GM19025 (cell line): ENCODE measurements at regions not wholly inside any gene's neighbourhood (a gene's known extent, or its start where the extent isn't known, plus 50 kb on each side); places are given as distances from the start of the nearest gene placed in this dataset.

Experiments used
- ATAC-seq: cut with Tn5 transposase; IDR thresholded peaks from one replicate; pipeline ENCODE4 v1.9.1; 2021; ENCODE audit warnings: mild to moderate bottlenecking, low read depth, moderate library complexity; ENCODE audit not compliant: unreplicated experiment

DNA sequence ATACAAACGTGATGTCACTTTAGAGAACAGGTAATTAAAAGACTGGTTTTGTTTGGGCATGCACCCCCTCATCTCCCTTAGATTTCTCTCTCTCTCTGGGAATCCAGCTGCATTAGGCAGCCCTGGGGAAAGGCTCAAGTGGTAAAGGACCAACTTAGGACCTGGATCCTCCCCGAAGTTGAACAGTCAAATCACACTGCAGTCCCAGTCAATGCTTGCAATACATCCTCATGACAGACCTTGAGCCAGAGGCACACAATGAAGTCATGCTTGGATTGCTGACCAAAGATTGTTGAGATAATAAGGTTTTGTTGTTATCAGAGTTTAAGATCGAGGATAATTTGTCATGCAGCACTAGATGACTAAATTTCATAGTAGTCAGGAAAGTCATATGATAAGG lies 1285.8 kb upstream of the NCAM2 start:
- ATAC-seq: no peak

DNA sequence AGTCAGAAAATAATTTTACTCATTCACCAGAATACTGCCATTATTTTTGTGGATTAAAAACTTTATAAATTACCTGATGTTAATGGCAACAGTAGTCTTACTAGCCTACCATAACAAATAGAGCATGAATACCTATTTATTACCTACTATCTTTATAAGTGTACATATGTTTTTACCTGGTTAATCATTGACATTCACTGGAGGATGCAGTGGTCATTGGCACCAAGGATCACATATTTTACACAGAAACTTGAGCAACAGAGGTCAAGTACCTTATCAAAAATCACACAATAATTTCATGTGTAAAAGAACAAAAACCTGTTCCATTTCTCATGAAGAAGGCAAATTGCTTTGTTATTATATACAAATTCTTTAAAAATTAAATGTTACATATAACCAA lies 1284.9 kb upstream of the NCAM2 start:
- no peak for ATAC-seq

DNA sequence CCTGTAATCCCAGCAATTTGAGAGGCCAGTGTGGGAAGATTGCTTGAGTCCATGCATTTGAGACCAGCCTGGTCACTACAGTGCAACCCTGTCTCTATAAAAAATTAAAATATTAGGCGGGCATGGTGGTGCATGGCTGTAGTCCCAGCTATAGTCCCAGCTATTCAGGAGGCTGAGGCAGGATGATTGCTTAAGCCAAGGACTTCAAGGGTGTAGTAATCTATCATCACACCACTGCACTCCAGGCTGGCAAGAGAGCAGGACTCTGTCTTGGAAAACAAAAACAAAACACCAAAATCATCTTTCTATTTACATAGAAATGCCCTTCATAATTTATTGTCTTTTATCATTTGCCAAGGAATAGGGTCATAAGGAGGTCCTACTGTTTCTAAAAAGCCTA lies 1274.1 kb upstream of the NCAM2 start:
- no peak for ATAC-seq

DNA sequence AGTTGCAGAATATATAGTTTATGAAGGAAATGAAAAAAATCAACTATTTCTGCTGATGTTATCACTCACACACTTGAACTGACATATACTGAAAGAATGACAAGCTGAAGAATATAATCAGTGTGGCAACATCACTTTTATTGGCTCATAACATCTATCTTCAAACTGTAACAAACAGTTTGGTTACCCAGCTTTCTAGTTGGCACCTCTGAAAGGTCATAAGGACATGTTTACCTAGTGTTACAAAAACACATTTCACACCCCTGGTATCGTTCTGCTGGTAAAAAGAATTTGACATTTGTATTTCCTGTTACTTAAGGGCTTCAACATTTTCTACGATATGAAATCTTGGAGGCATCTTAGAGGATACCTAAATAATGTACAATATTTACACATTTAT lies 1267.0 kb upstream of the NCAM2 start:
- no peak for ATAC-seq

DNA sequence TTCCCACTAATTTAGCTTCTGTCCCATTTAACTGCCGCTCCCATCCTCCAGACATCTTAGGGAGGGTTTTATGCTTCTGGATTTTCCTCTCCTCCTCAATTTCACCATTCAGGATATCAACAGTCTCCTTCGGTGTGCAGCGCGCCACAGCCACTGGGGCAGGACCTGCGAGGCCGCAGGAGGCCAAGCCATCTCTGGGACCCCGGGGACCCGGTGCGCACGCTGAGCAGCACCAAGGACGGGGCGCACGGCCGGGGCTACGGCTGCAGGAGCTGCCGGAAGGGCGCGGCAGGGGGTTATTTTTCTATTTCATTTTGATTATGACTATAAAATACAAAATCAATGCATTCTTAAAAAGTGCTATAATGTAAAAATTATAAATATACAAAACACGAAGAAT lies 1238.4 kb upstream of the NCAM2 start:
- ATAC-seq: no peak

DNA sequence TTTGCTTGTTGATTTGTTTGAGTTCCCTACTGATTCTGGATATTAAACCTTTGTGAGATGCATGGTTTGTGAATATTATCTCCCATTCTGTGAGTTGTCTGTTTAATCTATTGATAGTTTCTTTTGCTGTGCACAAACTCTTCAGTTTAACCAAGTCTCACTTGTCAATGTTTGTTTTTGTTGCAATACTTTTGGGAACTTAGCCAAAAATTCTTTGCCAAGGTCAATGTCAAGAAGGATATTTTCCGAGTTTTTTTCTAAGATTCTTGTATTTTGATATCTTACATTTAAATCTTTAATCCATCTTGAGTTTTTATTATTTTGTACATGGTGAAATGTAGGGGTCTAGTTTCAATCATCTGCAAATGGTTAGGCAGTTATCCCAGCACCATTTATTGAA lies 1230.7 kb upstream of the NCAM2 start:
- no peak for ATAC-seq

DNA sequence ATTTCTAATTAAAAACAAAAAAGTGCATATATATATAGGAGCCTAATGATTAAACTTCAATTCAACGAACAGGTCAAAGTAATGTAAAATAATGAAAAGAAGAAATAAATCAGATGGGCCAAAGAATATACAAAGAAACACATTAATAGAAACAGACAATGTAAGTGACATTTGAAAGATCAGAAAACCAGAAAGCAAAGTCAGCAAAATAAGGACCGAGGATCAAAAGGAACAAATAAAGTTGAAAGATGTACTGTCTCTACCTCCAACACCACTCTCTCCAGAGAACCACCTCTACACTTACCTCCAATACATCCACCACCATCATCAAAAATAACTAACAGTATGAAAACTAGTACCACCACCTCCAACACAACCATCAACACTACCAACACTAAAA lies 1226.3 kb upstream of the NCAM2 start:
- no peak for ATAC-seq

DNA sequence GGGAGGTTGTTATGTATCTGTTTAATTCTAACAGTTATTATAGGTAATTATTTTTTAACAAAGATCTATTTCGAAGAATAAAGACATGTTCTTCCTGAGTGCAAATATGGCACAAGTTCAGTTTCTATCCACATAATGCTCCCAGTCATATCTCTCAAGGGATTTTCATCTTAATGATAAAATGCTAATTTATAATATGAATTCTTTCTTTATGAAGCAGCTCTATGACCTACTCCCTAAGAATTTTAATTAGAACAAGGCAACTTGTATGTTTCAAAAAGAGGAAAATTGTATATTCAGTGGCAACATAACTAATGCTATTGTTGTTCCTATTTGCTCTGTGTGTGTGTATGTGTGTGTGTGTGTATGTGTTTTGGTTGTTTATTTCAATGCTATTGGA lies 1222.1 kb upstream of the NCAM2 start:
- ATAC-seq: no peak

DNA sequence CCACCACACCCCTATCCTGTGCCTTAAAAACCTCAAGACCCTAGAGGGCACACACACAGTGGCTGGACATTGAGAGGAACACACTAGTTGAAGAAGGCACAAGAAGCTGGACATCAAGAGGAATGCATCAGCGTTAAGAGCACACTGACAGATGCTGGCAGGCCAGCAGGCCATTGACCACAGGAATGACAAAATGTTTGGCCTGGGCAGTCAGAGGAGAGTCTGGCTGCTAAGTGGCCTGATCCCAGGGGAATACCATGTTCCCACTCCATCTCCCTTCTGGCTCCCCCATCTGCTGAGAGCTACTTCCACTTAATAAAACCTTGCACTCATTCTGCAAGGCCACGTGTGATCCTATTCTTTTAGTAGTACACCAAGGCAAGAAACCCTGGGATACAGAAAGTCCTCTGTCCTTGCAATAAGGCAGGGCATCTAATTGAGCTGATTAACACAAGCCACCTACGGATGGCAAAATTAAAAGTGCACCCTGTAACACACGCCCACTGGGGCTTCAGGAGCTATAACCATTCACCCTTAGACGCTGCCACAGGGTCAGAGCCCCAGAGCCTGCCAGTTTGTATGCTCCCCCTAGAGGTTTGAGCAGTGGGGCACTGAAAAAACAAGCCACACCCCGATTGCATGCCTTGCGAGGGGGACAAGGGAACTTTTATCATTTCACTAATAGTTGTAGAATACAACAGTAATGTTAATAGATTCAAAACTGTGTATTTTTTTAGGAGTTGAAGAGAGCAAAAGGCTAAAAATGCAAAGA lies 1216.1 kb upstream of the NCAM2 start:
- ATAC-seq: no peak

DNA sequence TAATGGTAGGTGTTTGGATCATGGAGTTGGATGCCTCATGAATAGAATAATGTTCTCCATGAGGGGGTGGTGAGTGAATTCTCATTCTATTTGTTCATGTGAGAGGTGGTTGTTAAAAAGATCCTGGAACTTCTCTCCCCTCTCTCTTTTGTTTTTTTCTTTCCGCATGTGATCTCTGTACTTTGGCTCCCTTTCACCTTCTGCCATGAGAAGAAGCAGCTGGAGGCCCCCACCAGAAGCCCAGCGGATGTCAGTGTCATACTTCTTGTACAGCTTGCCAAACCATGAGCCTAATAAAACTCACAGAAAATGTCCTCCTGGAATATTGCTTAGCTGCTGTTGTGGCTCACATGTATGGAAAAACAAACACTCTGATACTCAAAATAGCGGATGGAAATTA lies 1212.3 kb upstream of the NCAM2 start:
- ATAC-seq: no peak

DNA sequence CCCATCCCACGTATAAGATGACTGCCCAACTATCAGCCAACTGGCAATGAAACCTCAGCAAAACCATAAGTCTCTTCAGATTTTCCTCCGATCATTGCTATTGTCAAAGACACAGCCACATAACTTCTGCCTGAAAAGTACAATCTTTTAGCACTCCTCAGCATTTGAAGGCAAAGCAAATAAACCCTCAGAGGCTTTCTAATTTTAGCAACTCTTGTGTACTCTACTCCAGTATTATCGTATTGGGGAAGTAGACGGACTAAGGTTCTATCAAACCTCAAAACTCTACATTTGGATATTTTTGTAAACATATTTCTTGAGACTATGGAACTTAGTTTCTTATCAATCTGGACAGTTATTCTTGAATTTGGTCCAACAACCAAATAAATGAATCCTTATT lies 1206.2 kb upstream of the NCAM2 start:
- ATAC-seq: no peak

DNA sequence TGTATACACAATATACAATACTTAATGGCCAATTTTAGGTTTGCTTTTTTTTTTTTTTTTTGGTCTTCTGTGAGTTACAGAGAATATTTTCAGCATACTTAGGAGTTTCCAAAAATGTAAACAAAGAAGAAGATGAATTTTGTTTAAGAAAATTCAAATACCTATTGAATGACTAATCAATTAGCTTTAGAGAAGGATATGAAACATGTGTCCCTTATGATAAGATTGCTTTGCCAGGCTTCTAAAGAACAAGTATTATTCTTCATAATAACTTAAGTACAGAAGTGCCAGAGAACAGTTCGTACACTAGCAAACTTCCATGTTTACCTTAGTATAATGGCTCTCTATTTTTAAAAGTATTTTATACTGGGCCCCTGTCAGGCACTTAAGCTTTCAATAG lies 1191.0 kb upstream of the NCAM2 start:
- ATAC-seq: no peak

DNA sequence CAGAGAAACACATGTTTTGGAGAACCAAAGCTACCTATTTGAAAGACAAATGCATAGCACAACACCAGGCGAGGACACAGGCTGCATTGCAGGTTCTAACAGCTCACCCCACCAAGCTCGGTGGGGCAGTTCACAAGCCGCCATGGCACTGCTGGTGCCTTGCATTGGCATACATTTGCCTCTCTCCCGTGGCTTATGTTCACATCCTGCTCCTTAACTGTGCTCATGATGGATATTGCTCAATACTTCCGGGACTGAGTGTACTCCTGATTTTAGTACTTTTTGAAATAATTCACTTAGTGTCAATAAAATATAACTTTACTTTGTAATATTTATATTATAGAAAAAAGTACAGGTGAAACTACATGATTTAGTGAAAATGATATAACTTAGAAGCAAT lies 1187.4 kb upstream of the NCAM2 start:
- ATAC-seq: no peak

DNA sequence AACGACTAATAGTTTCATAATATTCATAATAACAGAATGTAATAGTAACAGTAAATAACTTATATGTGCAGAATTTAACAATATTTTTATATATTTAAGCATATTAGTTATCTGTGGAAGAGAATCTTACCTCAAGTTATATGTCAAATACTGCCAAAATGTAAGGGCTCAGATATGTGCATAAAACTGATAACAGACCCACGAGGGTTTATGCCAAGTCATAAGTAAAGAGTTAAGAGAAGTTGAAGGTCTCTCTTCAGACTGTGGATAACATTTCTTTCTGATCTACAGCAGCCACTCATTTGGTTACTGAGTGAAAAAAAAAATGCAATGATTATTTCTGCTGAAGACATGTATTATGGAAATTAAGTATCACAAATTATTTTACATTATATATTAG lies 1167.8 kb upstream of the NCAM2 start:
- ATAC-seq: no peak

DNA sequence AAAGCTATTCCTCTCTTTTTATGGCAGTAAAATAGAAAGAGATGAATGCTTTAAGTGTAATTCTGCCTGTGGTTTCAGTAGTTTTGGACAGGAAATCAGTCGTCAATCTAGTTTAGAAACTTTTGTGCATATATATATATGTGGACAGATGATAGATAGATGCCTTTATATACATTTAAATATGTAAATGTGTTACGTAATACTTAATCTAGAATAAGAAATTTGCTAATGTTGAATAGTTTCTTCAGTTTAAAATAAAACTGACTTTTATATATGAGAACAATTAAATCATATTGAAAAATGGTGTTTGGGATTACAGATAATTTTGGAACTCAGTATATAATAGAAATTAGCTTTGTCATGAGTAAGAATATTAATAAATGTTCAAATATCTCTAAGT lies 1165.7 kb upstream of the NCAM2 start:
- ATAC-seq: no peak

DNA sequence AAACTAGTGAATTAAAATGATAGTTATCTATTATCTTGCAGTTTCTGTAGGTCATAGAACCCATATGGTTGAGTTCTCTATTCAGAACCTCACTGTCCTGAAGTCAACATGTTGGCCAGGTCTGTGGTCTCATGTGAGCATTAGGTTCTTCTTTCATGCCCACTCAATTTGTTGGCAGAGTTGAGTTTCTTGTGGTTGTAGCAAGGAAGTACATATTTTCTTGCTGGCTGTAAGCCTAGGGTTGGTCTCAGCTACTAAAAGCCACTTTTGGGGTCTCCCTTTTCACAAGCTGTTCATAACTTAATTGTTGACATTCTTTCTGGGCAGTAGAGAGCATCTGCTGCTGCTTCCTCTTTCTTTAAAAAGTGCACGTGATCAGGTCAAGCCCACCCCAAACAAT lies 1165.1 kb upstream of the NCAM2 start:
- ATAC-seq: no peak

DNA sequence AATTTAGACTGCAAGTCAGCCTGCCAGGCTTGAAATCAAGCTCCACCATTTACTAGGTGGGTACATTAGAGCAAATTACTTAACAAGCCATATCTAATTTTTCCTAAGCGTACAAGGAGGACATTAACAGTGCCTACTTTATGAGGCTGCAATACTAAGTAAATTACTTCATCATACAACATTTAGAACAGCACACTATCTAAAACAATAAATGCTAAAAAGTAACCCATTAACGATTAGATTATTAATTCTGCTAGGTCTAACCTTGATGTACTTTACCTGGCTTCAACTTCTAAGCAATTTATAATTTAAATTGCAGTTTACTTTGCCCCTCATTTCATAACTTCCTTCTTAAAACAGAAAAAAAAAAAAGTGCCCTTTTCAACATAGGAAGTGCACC lies 1155.6 kb upstream of the NCAM2 start:
- ATAC-seq: no peak

DNA sequence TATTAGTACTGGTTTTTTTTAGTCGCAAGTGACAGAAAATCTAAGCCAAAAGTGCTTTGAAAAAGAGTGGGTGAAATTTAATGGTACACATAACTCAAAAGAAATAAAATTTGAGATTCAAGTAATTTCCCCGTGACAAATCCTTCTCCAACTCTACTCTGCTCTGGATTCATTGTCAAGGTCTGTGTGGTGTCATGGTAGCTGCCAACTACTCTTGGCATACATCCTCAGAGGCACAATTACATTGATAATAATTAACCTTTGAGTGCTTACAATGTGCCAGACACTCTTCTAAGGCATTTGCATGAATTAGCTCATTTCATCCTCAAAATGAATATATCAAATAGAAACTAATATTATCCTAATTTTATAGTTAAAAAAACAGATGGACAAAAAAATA lies 1153.9 kb upstream of the NCAM2 start:
- no peak for ATAC-seq

DNA sequence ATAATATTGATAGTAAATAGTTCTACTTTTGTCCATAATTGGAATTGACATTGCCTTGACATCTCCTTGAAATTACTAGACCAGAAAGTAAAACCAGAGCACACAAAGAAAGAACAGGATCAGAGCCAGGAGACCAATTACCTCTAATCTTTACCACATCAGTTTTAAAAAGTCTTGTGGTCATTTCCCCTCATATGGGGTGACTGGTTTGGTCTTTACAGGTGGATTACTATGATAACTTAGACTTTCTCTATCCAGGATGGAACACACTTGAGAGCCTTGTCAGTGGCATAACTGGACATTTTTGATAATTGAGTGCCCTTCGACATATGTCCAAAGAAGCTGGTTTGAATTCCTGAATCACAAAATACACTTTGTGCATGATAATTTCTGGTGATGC lies 1148.1 kb upstream of the NCAM2 start:
- no peak for ATAC-seq

DNA sequence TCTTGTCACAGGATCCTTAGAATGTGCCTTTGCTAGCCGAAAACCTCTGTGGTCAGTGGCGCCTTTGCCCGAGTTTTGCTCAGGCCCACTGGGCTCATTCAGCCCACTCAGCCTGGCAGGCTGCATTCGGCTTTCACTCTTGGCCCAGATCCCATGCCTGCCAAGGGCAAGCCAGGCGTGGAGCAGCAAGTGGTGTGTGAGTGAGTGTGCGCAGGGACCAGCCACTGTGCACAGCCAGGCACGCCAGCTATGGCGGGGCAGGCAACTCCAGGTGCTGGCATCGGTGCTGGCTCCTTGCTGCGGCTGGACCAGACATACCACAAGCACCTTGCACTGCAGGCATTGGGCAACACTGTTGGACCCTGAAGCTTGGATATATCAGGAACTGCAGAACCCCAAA lies 1145.1 kb upstream of the NCAM2 start:
- no peak for ATAC-seq

DNA sequence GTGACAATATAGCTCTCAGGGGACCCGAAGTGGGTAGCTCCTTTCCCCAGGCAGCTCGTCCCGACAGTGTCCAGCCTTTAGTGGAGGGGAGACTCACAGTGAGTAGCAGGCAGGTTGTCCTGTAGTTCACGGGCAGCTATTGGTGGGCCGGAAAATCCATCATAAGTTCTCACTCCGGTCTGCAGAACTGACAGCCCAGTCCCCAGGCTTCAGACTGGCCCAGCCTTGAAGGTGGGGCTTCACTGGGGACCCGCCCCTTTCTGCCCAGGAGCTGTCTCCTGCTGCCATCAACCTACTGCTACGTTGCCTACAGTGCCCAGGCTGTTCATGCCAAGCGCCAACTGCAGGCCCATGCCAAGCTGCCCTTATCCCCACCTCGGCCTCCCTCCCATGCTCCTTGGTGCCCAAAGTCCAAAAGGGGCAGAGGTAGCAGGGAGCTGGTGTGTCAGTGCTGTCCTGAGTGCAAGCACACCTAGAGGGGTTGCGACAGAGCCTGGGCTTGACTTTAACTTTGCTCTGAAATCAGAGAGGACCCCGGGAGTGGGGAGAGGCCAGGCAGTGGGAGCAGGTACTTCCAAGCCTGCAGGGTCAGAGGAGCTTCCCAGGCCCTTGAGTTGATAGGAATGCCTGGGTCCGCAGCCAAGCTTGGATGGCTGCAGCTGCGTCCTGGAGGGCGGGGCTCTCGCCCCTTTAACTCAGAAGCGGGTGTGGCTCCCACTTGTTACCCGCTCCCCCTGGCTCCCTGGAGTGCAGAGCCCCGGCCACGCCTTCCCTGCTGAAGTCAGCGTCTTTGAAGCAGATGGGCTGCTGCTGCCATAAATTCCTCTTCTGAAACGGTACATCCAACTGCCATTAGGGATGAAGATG lies 1144.3 kb upstream of the NCAM2 start:
- ATAC-seq: no peak

DNA sequence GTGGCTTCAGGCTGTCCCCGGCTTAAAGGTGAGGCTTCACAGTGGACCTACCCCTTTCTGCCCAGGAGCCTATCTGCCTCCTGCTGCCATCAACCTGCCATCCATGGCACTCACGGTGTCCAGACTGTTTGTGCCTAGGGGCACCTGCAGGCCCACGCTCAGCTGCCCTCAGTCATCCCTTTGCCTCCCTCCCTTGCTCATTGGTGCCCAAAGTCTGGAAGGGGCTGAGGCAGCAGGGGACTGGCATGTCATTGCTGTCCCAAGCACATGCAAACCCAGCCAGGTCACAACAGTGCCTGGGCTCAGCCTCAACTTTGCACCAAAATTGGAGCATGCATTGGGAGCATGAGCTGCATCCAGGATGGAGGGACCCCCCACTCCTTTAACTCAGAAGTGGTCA lies 1142.7 kb upstream of the NCAM2 start:
- ATAC-seq: no peak
